SK-N-SH (cell line): ENCODE measurements at regions not wholly inside any gene's neighbourhood (a gene's known extent, or its start where the extent isn't known, plus 50 kb on each side); places are given as distances from the start of the nearest gene placed in this dataset.

ENCODE experiments used
- CTCF ChIA-PET: fragments of 300-600, 350-600 bp; formaldehyde crosslinking; extraction: SDS; loops from one replicate; lab custom pipeline; 2021; lab: Yijun Ruan, JAX
- POLR2A ChIA-PET: fragments of 350-600 bp; sonication (Branson Sonifier 250); formaldehyde crosslinking; extraction: SDS; loops from one replicate; lab custom pipeline; 2020; ENCODE audit warnings: antibody characterized with exemption, inconsistent platforms; lab: Yijun Ruan, JAX
- DNase-seq: peaks from one replicate; pipeline ENCODE4 v3.0.0; 2012
- H2AFZ ChIP-seq: fragments of 200-600 bp; sonication (generic); 2 replicates; pipeline ENCODE4 v1.8.1; 2016; ENCODE audit warnings: antibody characterized with exemption, mild to moderate bottlenecking, low read depth
- H3F3A ChIP-seq: fragments of 200-600 bp; sonication (generic); replicated peaks from 2 replicates; pipeline ENCODE3; 2016; ENCODE audit warnings: antibody characterized with exemption, mild to moderate bottlenecking; ENCODE audit not compliant: insufficient read depth
- H3K27ac ChIP-seq, 2 experiments: fragments of 200-500 bp in 1 of 2; fragments of 200-600 bp in 1 of 2; sonication (Bioruptor generic) in 1 of 2; sonication (generic), shearing (Covaris generic) in 1 of 2; 2 replicates each; pipeline versions ENCODE4 v1.5.1 to v1.6.1; 2014 to 2016; ENCODE audit warnings: low read depth in 2 of 2, inconsistent platforms in 1 of 2, low read length in 1 of 2, mild to moderate bottlenecking in 1 of 2, mixed read lengths in 1 of 2
- H3K27me3 ChIP-seq: fragments of 200-600 bp; sonication (generic), shearing (Covaris generic); 2 replicates; pipeline ENCODE4 v1.6.1; 2016; ENCODE audit warnings: mixed run types; ENCODE audit not compliant: insufficient read depth
- H3K36me3 ChIP-seq, 2 experiments: fragments of 200-500 bp in 1 of 2; fragments of 200-600 bp in 1 of 2; sonication (Bioruptor generic) in 1 of 2; sonication (generic) in 1 of 2; replicated peaks in 1 of 2; 2 replicates each; pipeline versions ENCODE3 to v1.5.1; 2014 to 2016; ENCODE audit warnings: low read length in 1 of 2, mild to moderate bottlenecking in 1 of 2; ENCODE audit not compliant: insufficient read depth in 2 of 2, control insufficient read depth in 1 of 2
- H3K4me1 ChIP-seq, 2 experiments: fragments of 200-500 bp in 1 of 2; fragments of 200-600 bp in 1 of 2; sonication (Bioruptor generic) in 1 of 2; sonication (generic), shearing (Covaris generic) in 1 of 2; 2 replicates each; pipeline versions ENCODE4 v1.5.1 to v1.6.1; 2014 to 2016; ENCODE audit warnings: low read depth in 1 of 2, low read length in 1 of 2, mixed run types in 1 of 2; ENCODE audit not compliant: insufficient read depth in 2 of 2, control insufficient read depth in 1 of 2
- H3K4me2 ChIP-seq: fragments of 200-600 bp; sonication (generic), shearing (Covaris generic); 2 replicates; pipeline ENCODE4 v1.6.1; 2017; ENCODE audit warnings: mixed run types
- H3K4me3 ChIP-seq, 2 experiments: fragments of 200-500 bp in 1 of 2; fragments of 200-600 bp in 1 of 2; sonication (Bioruptor generic) in 1 of 2; sonication (generic), shearing (Covaris generic) in 1 of 2; 2 replicates each; pipeline versions ENCODE4 v1.5.1 to v1.8.1; 2014 to 2016; ENCODE audit warnings: low read depth in 2 of 2, inconsistent platforms in 1 of 2, low read length in 1 of 2, mild to moderate bottlenecking in 1 of 2, mixed read lengths in 1 of 2, moderate library complexity in 1 of 2
- H3K79me2 ChIP-seq: fragments of 200-600 bp; sonication (generic); 2 replicates; pipeline ENCODE4 v1.8.1; 2017; ENCODE audit warnings: mild to moderate bottlenecking; ENCODE audit not compliant: insufficient read depth
- H3K9ac ChIP-seq: fragments of 200-600 bp; sonication (generic); 2 replicates; pipeline ENCODE4 v1.6.1; 2017; ENCODE audit warnings: mixed run types
- H3K9me2 ChIP-seq: fragments of 200-600 bp; sonication (generic); 2 replicates; pipeline ENCODE4 v1.6.1; 2017; ENCODE audit warnings: mixed run types
- H3K9me3 ChIP-seq: fragments of 200-600 bp; sonication (generic); 2 replicates; pipeline ENCODE4 v1.6.1; 2017; ENCODE audit warnings: mixed run types, mild to moderate bottlenecking, moderate library complexity
- H4K20me1 ChIP-seq: fragments of 200-600 bp; sonication (generic); 2 replicates; pipeline ENCODE4 v1.6.1; 2017; ENCODE audit warnings: mild to moderate bottlenecking, mixed run types; ENCODE audit not compliant: insufficient read depth
- CTCF ChIP-seq: fragments of 200-600 bp; sonication (generic); IDR thresholded peaks from 2 replicates; pipeline ENCODE4 v1.6.1; 2017; ENCODE audit warnings: antibody characterized with exemption, mild to moderate bottlenecking, moderate library complexity
- MEF2A ChIP-seq: IDR thresholded peaks from 2 replicates; pipeline ENCODE4 v1.4.0; 2012; ENCODE audit warnings: low read depth, borderline replicate concordance
- NRF1 ChIP-seq: IDR thresholded peaks from 2 replicates; pipeline ENCODE4 v1.6.1; 2012; ENCODE audit warnings: low read depth, mild to moderate bottlenecking, low read length
- TAF1 ChIP-seq: IDR thresholded peaks from 2 replicates; pipeline ENCODE4 v1.6.1; 2012; ENCODE audit warnings: low read depth, mild to moderate bottlenecking, low read length, moderate library complexity, borderline replicate concordance
- TEAD4 ChIP-seq: IDR thresholded peaks from 2 replicates; pipeline ENCODE4 v1.4.0; 2012; ENCODE audit warnings: mild to moderate bottlenecking, borderline replicate concordance; ENCODE audit not compliant: insufficient read depth
- USF1 ChIP-seq: IDR thresholded peaks from 2 replicates; pipeline ENCODE4 v1.4.0; 2012; ENCODE audit warnings: low read depth, borderline replicate concordance
- USF2 ChIP-seq: fragments of 150-350 bp; IDR thresholded peaks from 2 replicates; pipeline ENCODE4 v1.6.1; 2017; ENCODE audit warnings: antibody characterized with exemption, low read length, low read depth, borderline replicate concordance
- ZBTB33 ChIP-seq: IDR thresholded peaks from 2 replicates; pipeline ENCODE4 v1.4.0; 2012; ENCODE audit warnings: low read depth, borderline replicate concordance
- WGBS: methylation state at CpG from one replicate; pipeline ENCODE4 v1.1.6; 2017; ENCODE audit warnings: low lambda C conversion rate; 5-methylcytosine and 5-hydroxymethylcytosine counted together
- TF ChIP-seq, protein P1 (sequence below): IDR thresholded peaks from 2 replicates; pipeline ENCODE4 v1.6.1; 2012; ENCODE audit warnings: mild to moderate bottlenecking, low read depth, low read length, moderate library complexity

DNA sequence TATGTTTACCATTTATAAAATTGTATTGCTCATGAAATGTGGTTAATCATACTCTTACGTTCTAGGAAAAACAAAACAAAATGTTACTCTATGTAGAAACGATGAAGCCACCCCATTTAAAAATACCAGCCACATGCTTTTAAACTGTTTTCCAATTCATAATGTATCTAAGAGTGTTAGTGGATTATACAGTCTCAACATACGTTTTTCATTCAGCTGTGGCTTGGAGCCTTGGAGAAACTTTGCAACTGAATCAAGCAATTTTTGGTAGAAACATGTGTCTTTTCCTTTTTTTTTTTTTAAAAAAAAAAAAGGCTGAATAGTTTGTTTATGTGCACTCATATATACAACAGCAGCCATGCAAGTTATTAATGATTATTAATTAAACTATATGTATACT, 378.0 kb upstream of the SEMA3D start:
- no peak for DNase-seq
- no peak overlapping the region for H3K4me2 ChIP-seq
- TF ChIP-seq NRF1 (no peak), USF1 (no peak), CTCF (no peak), MEF2A (no peak), USF2 (no peak), TAF1 (no peak), ZBTB33 (no peak), TEAD4 (no peak)
- TF ChIP-seq, protein P1, sequence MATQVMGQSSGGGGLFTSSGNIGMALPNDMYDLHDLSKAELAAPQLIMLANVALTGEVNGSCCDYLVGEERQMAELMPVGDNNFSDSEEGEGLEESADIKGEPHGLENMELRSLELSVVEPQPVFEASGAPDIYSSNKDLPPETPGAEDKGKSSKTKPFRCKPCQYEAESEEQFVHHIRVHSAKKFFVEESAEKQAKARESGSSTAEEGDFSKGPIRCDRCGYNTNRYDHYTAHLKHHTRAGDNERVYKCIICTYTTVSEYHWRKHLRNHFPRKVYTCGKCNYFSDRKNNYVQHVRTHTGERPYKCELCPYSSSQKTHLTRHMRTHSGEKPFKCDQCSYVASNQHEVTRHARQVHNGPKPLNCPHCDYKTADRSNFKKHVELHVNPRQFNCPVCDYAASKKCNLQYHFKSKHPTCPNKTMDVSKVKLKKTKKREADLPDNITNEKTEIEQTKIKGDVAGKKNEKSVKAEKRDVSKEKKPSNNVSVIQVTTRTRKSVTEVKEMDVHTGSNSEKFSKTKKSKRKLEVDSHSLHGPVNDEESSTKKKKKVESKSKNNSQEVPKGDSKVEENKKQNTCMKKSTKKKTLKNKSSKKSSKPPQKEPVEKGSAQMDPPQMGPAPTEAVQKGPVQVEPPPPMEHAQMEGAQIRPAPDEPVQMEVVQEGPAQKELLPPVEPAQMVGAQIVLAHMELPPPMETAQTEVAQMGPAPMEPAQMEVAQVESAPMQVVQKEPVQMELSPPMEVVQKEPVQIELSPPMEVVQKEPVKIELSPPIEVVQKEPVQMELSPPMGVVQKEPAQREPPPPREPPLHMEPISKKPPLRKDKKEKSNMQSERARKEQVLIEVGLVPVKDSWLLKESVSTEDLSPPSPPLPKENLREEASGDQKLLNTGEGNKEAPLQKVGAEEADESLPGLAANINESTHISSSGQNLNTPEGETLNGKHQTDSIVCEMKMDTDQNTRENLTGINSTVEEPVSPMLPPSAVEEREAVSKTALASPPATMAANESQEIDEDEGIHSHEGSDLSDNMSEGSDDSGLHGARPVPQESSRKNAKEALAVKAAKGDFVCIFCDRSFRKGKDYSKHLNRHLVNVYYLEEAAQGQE: no peak
- 0 out of 2 replicates have a peak overlapping the region, but pooled peaks have one; percentile 36 for H2AFZ ChIP-seq
- H3K27ac ChIP-seq: no peak overlapping the region
- H3K4me1 ChIP-seq: no peaks in the 10 kb centered on the region
- H3K9me3 ChIP-seq: no peaks in the 10 kb centered on the region
- no peaks in the 10 kb centered on the region for H3K79me2 ChIP-seq
- H3K9me2 ChIP-seq: no peaks in the 10 kb centered on the region
- H3K9ac ChIP-seq: no peak overlapping the region
- POLR2A ChIA-PET: no interaction called here
- no peaks in the 10 kb centered on the region for H3K27me3 ChIP-seq
- no peak overlapping the region for H3K4me3 ChIP-seq
- H3K36me3 ChIP-seq: no peaks in the 10 kb centered on the region
- 68% methylated on average over 3 of the region's 3 CpGs for WGBS
- no peaks in the 10 kb centered on the region for H4K20me1 ChIP-seq
- H3F3A ChIP-seq: peaks cover 3% of the 10 kb centered on the region
- CTCF ChIA-PET: interaction anchor here (0.8 to 1.9 kb wide), 3 partner anchors 11 to 523 kb away, joined by 3 to 6 read pairs (median 4); no protein-coding TSS in a partner anchor
